BJ (cell line): ENCODE measurements at regions not wholly inside any gene's neighbourhood (a gene's known extent, or its start where the extent isn't known, plus 50 kb on each side); places are given as distances from the start of the nearest gene placed in this dataset.
"Not testable (repeated sequence)": the region's sequence is repeated elsewhere in the genome, so short reads cannot be mapped to it uniquely, and the experiment has no call there.

Source experiments
- CTCF ChIA-PET: fragments of 350-600 bp; formaldehyde crosslinking; extraction: SDS; loops from one replicate; lab custom pipeline; 2021; ENCODE audit warnings: antibody characterized with exemption, inconsistent platforms; lab: Yijun Ruan, JAX
- POLR2A ChIA-PET: fragments of 300-600 bp; sonication (Branson Sonifier 250); formaldehyde crosslinking; extraction: SDS; loops from one replicate; lab custom pipeline; 2021; ENCODE audit warnings: antibody characterized with exemption; lab: Charles Lee
- DNase-seq: peaks from one replicate; pipeline ENCODE4 v3.0.0-alpha.2; 2011; ENCODE audit warnings: low read depth
- H3K27me3 ChIP-seq: 2 replicates; pipeline ENCODE4 v1.6.0; 2011; ENCODE audit warnings: low read length; ENCODE audit not compliant: control insufficient read depth, insufficient read depth
- H3K36me3 ChIP-seq: 2 replicates; pipeline ENCODE4 v1.5.1; 2011; ENCODE audit warnings: low read length; ENCODE audit not compliant: control insufficient read depth, insufficient read depth
- H3K4me3 ChIP-seq: 2 replicates; pipeline ENCODE4 v1.5.1; 2011; ENCODE audit warnings: low read depth, mild to moderate bottlenecking, control low read depth, low read length
- TF ChIP-seq, protein P1 (sequence below): IDR thresholded peaks from 2 replicates; pipeline ENCODE4 v1.5.1; 2011; ENCODE audit warnings: low read depth, mild to moderate bottlenecking, control low read depth, inconsistent platforms, low read length, moderate library complexity; ENCODE audit not compliant: insufficient read depth

GRCh38 chr1:34367954-34368353 lies 191.2 kb downstream of the C1orf94 start:
- TF ChIP-seq, protein P1, sequence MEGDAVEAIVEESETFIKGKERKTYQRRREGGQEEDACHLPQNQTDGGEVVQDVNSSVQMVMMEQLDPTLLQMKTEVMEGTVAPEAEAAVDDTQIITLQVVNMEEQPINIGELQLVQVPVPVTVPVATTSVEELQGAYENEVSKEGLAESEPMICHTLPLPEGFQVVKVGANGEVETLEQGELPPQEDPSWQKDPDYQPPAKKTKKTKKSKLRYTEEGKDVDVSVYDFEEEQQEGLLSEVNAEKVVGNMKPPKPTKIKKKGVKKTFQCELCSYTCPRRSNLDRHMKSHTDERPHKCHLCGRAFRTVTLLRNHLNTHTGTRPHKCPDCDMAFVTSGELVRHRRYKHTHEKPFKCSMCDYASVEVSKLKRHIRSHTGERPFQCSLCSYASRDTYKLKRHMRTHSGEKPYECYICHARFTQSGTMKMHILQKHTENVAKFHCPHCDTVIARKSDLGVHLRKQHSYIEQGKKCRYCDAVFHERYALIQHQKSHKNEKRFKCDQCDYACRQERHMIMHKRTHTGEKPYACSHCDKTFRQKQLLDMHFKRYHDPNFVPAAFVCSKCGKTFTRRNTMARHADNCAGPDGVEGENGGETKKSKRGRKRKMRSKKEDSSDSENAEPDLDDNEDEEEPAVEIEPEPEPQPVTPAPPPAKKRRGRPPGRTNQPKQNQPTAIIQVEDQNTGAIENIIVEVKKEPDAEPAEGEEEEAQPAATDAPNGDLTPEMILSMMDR = no peak
- no peak for DNase-seq
- no peak overlapping the region for H3K4me3 ChIP-seq
- H3K36me3 ChIP-seq = no peaks in the 10 kb centered on the region
- no peaks in the 10 kb centered on the region for H3K27me3 ChIP-seq
- ChIA-PET POLR2A (no interaction called here), CTCF (no interaction called here)

GRCh38 chr1:34369701-34370455 lies 193.2 kb downstream of the C1orf94 start:
- TF ChIP-seq, protein P1 = no peak
- no peak overlapping the region for H3K4me3 ChIP-seq
- ChIA-PET CTCF (interaction anchor here (0.7 to 1.1 kb wide), 2 partner anchors 8 to 9 kb away, joined by 3 to 4 read pairs; no protein-coding TSS in a partner anchor), POLR2A (no interaction called here)
- no peaks in the 10 kb centered on the region for H3K27me3 ChIP-seq
- no peak for DNase-seq
- no peaks in the 10 kb centered on the region for H3K36me3 ChIP-seq

- H3K36me3 ChIP-seq = no peaks in the 10 kb centered on the region
- ChIA-PET CTCF (interaction anchor here (0.7 kb wide), 1 partner anchor 10 kb away, joined by 4 read pairs; no protein-coding TSS in a partner anchor), POLR2A (no interaction called here)
- no peaks in the 10 kb centered on the region for H3K27me3 ChIP-seq
- DNase-seq = no peak
- TF ChIP-seq, protein P1 = no peak
- H3K4me3 ChIP-seq = no peak overlapping the region
Measured at GRCh38 chr1:34370748-34371147, 194.0 kb downstream of the C1orf94 start.

GRCh38 chr1:34371179-34371578 lies 194.5 kb downstream of the C1orf94 start:
- H3K4me3 ChIP-seq, DNase-seq, H3K27me3 ChIP-seq, POLR2A ChIA-PET, H3K36me3 ChIP-seq, CTCF ChIA-PET: not testable (repeated sequence)

GRCh38 chr1:34371829-34372532 lies 195.3 kb downstream of the C1orf94 start:
- DNase-seq = no peak
- H3K36me3 ChIP-seq = no peaks in the 10 kb centered on the region
- POLR2A ChIA-PET = no interaction called here
- TF ChIP-seq, protein P1 = no peak
- CTCF ChIA-PET = interaction anchor here (1.7 kb wide), 1 partner anchor 11 kb away, joined by 4 read pairs; no protein-coding TSS in a partner anchor
- H3K27me3 ChIP-seq = no peaks in the 10 kb centered on the region
- no peak overlapping the region for H3K4me3 ChIP-seq
